T-cell (primary cell): ENCODE measurements at regions not wholly inside any gene's neighbourhood (a gene's known extent, or its start where the extent isn't known, plus 50 kb on each side); places are given as distances from the start of the nearest gene placed in this dataset.

Experiments
- ATAC-seq, 4 experiments: fragments of 200-7000 bp in 3 of 4; fragments of 150-1000 bp in 1 of 4; cut with Tn5 transposase; replicated peaks in 1 of 4; 1 replicate in 3 of 4; 2 replicates in 1 of 4; pipeline ENCODE4 v1.10.0; 2021; ENCODE audit warnings: moderate library complexity in 3 of 4, mild to moderate bottlenecking in 2 of 4, moderate number of reproducible peaks in 1 of 4
- CTCF ChIA-PET, 2 donors: fragments of 300-600 bp; sonication (Branson Sonifier 250); formaldehyde crosslinking; loops; one replicate each; lab custom pipeline; 2022; ENCODE audit warnings: antibody characterized with exemption in 2 of 2; lab: Charles Lee
- POLR2A ChIA-PET, 2 donors: fragments of 300-600 bp; sonication (Branson Sonifier 250); formaldehyde crosslinking; loops; one replicate each; lab custom pipeline; 2022; ENCODE audit warnings: antibody characterized with exemption in 2 of 2; lab: Charles Lee
- DNase-seq, 35 experiments: peaks; one replicate each; pipeline versions ENCODE4 v3.0.0 to v3.0.0-alpha.2; 2013 to 2023
- H3K27ac ChIP-seq: one replicate; pipeline ENCODE4 v1.5.1; 2013; ENCODE audit warnings: low read length
- H3K27me3 ChIP-seq, 2 experiments: replicated peaks in 1 of 2; 1 replicate in 1 of 2; 2 replicates in 1 of 2; pipeline versions ENCODE4 v1.6.1 to v1.7.0; 2013; ENCODE audit warnings: low read length in 1 of 2, mixed read lengths in 1 of 2; ENCODE audit not compliant: control insufficient read depth in 2 of 2, insufficient read depth in 2 of 2; ENCODE audit errors: extremely low read depth in 1 of 2
- H3K36me3 ChIP-seq, 2 donors: 1 replicate in 1 of 2; 2 replicates in 1 of 2; pipeline versions ENCODE4 v1.6.1 to v1.7.0; 2013; ENCODE audit warnings: low read length in 1 of 2; ENCODE audit not compliant: control insufficient read depth in 2 of 2, insufficient read depth in 1 of 2; ENCODE audit errors: extremely low read depth in 1 of 2
- H3K4me1 ChIP-seq, 2 experiments: 1 replicate in 1 of 2; 2 replicates in 1 of 2; pipeline versions ENCODE4 v1.6.1 to v1.7.0; 2013; ENCODE audit warnings: low read length in 2 of 2, mixed read lengths in 1 of 2; ENCODE audit not compliant: insufficient read depth in 2 of 2, control insufficient read depth in 1 of 2; ENCODE audit errors: extremely low read depth in 1 of 2
- H3K4me3 ChIP-seq, 2 donors: 1 replicate in 1 of 2; 2 replicates in 1 of 2; pipeline versions ENCODE4 v1.5.1 to v1.7.0; 2013; ENCODE audit warnings: mild to moderate bottlenecking in 2 of 2, low read length in 1 of 2, moderate library complexity in 1 of 2; ENCODE audit not compliant: control insufficient read depth in 1 of 2; ENCODE audit errors: extremely low read depth in 1 of 2
- H3K9me3 ChIP-seq: 2 replicates; pipeline ENCODE4 v1.7.0; 2013
- H3K27ac Mint-ChIP-seq, 2 donors: one replicate each; pipeline ENCODE4 v1.8.0; 2020 to 2021; ENCODE audit warnings: mild to moderate bottlenecking in 2 of 2, mixed read lengths in 2 of 2
- H3K27me3 Mint-ChIP-seq, 2 donors: one replicate each; pipeline ENCODE4 v1.8.0; 2021 to 2022; ENCODE audit warnings: mixed read lengths in 2 of 2
- H3K36me3 Mint-ChIP-seq: one replicate; pipeline ENCODE4 v1.8.0; 2021; ENCODE audit warnings: mixed read lengths
- H3K4me1 Mint-ChIP-seq, 3 donors: one replicate each; pipeline ENCODE4 v1.8.0; 2020 to 2022; ENCODE audit warnings: mixed read lengths in 3 of 3, mild to moderate bottlenecking in 1 of 3
- H3K4me3 Mint-ChIP-seq, 3 donors: one replicate each; pipeline ENCODE4 v1.8.0; 2020 to 2022; ENCODE audit warnings: mild to moderate bottlenecking in 3 of 3, mixed read lengths in 3 of 3, moderate library complexity in 3 of 3
- H3K9me3 Mint-ChIP-seq, 3 donors: one replicate each; pipeline ENCODE4 v1.8.0; 2020 to 2022; ENCODE audit warnings: mixed read lengths in 3 of 3
- WGBS: methylation state at CpG from one replicate; pipeline ENCODE4 v1.1.5; 2013; ENCODE audit warnings: missing lambda C conversion rate; ENCODE audit not compliant: insufficient coverage; 5-methylcytosine and 5-hydroxymethylcytosine counted together

- ChIA-PET CTCF (no interaction called here), POLR2A (no interaction called here)
- Mint-ChIP-seq H3K9me3 (no peaks in the 10 kb centered on the region), H3K27me3 (peaks cover 0 to 4% of the 10 kb centered on the region in 2 donors), H3K4me1 (peaks cover 14 to 23% (median 16%) of the 10 kb centered on the region in 3 donors), H3K36me3 (no peaks in the 10 kb centered on the region), H3K4me3 (no peak overlapping the region), H3K27ac (no peak overlapping the region)
- DNase-seq = no peak
- WGBS = 87% methylated on average over 5 of the region's 6 CpGs
- H3K9me3 ChIP-seq = no peaks in the 10 kb centered on the region
- no peak overlapping the region for H3K4me3 ChIP-seq
- no peak overlapping the region for H3K27ac ChIP-seq
- H3K36me3 ChIP-seq = no peaks in the 10 kb centered on the region
- H3K27me3 ChIP-seq = peaks cover 0 to 47% of the 10 kb centered on the region in 2 experiments
- ATAC-seq = no peak
- peaks cover 0 to 16% of the 10 kb centered on the region in 2 experiments for H3K4me1 ChIP-seq
Observed at GRCh38 chr9:89659891-89660685, 55.3 kb downstream of the GADD45G start.

GRCh38 chr9:89661391-89661949, 56.7 kb downstream of the GADD45G start:
- ChIA-PET CTCF (no interaction called here), POLR2A (no interaction called here)
- Histone ChIP-seq H3K9me3 (no peaks in the 10 kb centered on the region), H3K4me1 (peaks cover 0 to 7% of the 10 kb centered on the region in 2 experiments), H3K4me3 (no peak overlapping the region), H3K27me3 (peaks cover 0 to 46% of the 10 kb centered on the region in 2 experiments), H3K36me3 (no peaks in the 10 kb centered on the region), H3K27ac (no peak overlapping the region)
- no peak overlapping the region for H3K27ac Mint-ChIP-seq
- no peaks in the 10 kb centered on the region for H3K9me3 Mint-ChIP-seq
- H3K4me1 Mint-ChIP-seq = peaks cover 6 to 15% (median 9%) of the 10 kb centered on the region in 3 donors
- no peak for ATAC-seq
- no peak overlapping the region for H3K4me3 Mint-ChIP-seq
- no peak for DNase-seq
- WGBS = 81% methylated on average over 12 of the region's 13 CpGs
- H3K36me3 Mint-ChIP-seq = no peaks in the 10 kb centered on the region
- peaks cover 4% of the 10 kb centered on the region in 2 donors for H3K27me3 Mint-ChIP-seq

DNA sequence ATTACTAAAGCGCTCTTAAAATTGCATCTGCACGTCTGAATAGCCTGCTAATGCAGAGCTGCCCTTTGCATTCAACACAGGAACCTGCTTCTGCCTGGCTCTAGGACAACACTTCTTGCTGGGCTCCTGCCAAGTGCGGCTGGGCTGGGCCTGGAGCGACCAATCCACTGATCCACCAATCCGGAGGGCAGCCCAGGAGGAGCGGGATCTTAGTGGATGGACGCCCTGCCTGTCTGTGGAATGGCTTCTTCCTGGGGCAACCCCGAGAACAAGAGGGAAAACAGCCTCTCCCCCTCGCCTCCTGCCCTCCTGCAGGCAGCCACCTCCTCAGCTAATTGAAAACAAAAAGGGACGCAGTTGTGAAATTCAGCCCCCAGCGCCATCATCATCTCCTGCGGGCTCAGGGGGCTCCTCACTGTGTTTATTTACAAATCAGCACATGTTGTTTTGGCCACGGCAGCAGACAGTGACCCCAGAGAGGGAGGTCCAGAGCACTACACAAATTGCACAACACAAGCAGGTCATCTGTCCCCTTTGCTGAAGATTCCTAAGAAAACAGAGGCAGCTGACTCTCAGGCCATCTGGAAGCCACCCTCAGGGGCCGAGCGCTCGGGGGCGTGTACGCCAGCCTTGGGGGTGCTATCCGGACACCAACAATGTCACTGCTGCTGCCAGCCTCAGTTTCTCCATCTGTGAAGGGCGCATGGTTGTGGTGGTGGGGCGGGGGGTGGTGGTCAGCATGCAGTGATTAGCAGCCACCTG, 57.3 kb downstream of the GADD45G start:
- no peak for ATAC-seq
- CTCF ChIA-PET = no interaction called here

DNA sequence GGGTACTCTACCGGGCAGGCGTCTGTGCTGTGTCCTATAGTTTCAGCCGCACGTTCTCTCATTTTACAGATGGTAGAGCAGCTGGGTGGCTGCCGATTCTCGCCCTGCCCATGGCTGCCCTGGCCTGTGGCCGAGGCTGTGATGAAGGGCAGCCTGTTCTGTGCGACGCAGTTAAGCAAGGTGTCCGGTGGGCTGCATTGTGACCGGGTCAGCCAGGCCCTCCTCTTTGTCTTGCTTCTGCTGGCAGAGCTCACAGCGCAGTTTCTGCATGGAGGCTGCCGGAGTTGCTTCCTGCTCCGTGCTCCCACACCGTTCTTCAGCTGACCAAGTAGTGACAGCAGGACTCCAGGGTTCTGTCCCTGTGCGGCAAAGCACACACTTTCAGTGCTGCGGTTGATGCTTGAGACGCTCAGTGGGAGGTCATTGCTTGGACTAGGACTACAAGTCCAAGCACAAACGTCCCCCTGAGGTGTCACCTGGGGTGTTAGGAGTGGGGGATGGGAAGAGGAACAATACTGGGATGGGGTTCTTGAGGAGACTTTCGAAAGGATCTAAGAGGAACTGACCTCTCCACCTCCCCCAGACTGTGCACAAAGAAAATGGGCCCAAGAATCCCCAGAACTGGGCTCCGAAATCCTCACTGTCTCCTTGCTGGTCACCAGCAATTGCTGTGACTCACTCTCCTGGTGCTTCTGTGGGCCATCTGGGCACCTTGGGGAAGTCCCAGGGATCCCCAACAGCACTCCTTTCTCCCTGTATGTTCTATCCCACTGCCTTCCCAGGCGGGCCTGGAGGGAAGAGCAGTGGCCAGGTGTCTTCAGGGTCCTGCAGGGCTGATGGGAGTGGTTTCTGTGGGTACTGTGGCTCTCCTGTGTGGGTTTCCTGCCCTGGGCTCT, 58.2 kb downstream of the GADD45G start:
- no peak for DNase-seq
- Histone ChIP-seq H3K27me3 (peaks cover 0 to 48% of the 10 kb centered on the region in 2 experiments), H3K4me1 (no peaks in the 10 kb centered on the region), H3K4me3 (no peak overlapping the region), H3K27ac (no peak overlapping the region), H3K36me3 (no peaks in the 10 kb centered on the region), H3K9me3 (no peaks in the 10 kb centered on the region)
- no peaks in the 10 kb centered on the region for H3K36me3 Mint-ChIP-seq
- POLR2A ChIA-PET = no interaction called here
- peaks cover 4% of the 10 kb centered on the region in 2 donors for H3K27me3 Mint-ChIP-seq
- no peak for ATAC-seq
- no peak overlapping the region for H3K4me3 Mint-ChIP-seq
- peaks cover 0 to 5% (median 1%) of the 10 kb centered on the region in 3 donors for H3K4me1 Mint-ChIP-seq
- 91% methylated on average over 20 of the region's 22 CpGs for WGBS
- CTCF ChIA-PET = no interaction called here
- H3K27ac Mint-ChIP-seq = no peak overlapping the region
- no peaks in the 10 kb centered on the region for H3K9me3 Mint-ChIP-seq

More for the DNA sequence above, 57.3 kb downstream of the GADD45G start:
- peaks cover 0 to under 1% of the 10 kb centered on the region in 2 experiments for H3K4me1 ChIP-seq
- no peak overlapping the region for H3K4me3 ChIP-seq
- no peak overlapping the region for H3K27ac ChIP-seq
- no peaks in the 10 kb centered on the region for H3K36me3 ChIP-seq
- no peak overlapping the region for H3K4me3 Mint-ChIP-seq
- H3K27me3 ChIP-seq = peaks cover 0 to 48% of the 10 kb centered on the region in 2 experiments
- H3K27ac Mint-ChIP-seq = no peak overlapping the region
- H3K27me3 Mint-ChIP-seq = peaks cover 4% of the 10 kb centered on the region in 2 donors
- no peaks in the 10 kb centered on the region for H3K36me3 Mint-ChIP-seq
- no peaks in the 10 kb centered on the region for H3K9me3 ChIP-seq
- peak in 1 of 35 experiments; percentile 21 for DNase-seq
- H3K9me3 Mint-ChIP-seq = no peaks in the 10 kb centered on the region
- peaks cover 0 to 8% (median 2%) of the 10 kb centered on the region in 3 donors for H3K4me1 Mint-ChIP-seq
- WGBS = 72% methylated on average over 20 of the region's 21 CpGs
- POLR2A ChIA-PET = no interaction called here

- peaks cover 0 to 48% of the 10 kb centered on the region in 2 experiments for H3K27me3 ChIP-seq
- peaks cover 4% of the 10 kb centered on the region in 2 donors for H3K27me3 Mint-ChIP-seq
- H3K36me3 Mint-ChIP-seq = no peaks in the 10 kb centered on the region
- H3K9me3 ChIP-seq = no peaks in the 10 kb centered on the region
- peaks cover 0 to 2% of the 10 kb centered on the region in 2 experiments for H3K4me1 ChIP-seq
- peaks cover 0 to 11% (median 1%) of the 10 kb centered on the region in 3 donors for H3K4me1 Mint-ChIP-seq
- no peaks in the 10 kb centered on the region for H3K36me3 ChIP-seq
- DNase-seq = no peak
- CTCF ChIA-PET = no interaction called here
- no peak overlapping the region for H3K4me3 Mint-ChIP-seq
- no peak for ATAC-seq
- no peaks in the 10 kb centered on the region for H3K9me3 Mint-ChIP-seq
- H3K27ac Mint-ChIP-seq = no peak overlapping the region
- no peak overlapping the region for H3K4me3 ChIP-seq
- 79% methylated on average over 2 of the region's 3 CpGs for WGBS
- no peak overlapping the region for H3K27ac ChIP-seq
- POLR2A ChIA-PET = no interaction called here
Observed at GRCh38 chr9:89663614-89663970, 58.8 kb downstream of the GADD45G start.

GRCh38 chr9:89664010-89664409, 59.2 kb downstream of the GADD45G start:
- 96% methylated on average over 4 of the region's 4 CpGs for WGBS
- no peaks in the 10 kb centered on the region for H3K9me3 ChIP-seq
- H3K36me3 ChIP-seq = no peaks in the 10 kb centered on the region
- CTCF ChIA-PET = no interaction called here
- no peak overlapping the region for H3K4me3 Mint-ChIP-seq
- H3K9me3 Mint-ChIP-seq = no peaks in the 10 kb centered on the region
- no peak overlapping the region for H3K27ac Mint-ChIP-seq
- DNase-seq (no peak), ATAC-seq (no peak)
- POLR2A ChIA-PET = no interaction called here
- no peaks in the 10 kb centered on the region for H3K36me3 Mint-ChIP-seq
- peaks cover 0 to 46% of the 10 kb centered on the region in 2 experiments for H3K27me3 ChIP-seq
- H3K4me1 Mint-ChIP-seq = peaks cover 0 to 12% (median 1%) of the 10 kb centered on the region in 3 donors
- H3K27ac ChIP-seq = no peak overlapping the region
- H3K27me3 Mint-ChIP-seq = peaks cover 4% of the 10 kb centered on the region in 2 donors
- peaks cover 0 to 2% of the 10 kb centered on the region in 2 experiments for H3K4me1 ChIP-seq
- no peak overlapping the region for H3K4me3 ChIP-seq
